Spleen (tissue), 7 donors: ENCODE measurements at regions not wholly inside any gene's neighbourhood (a gene's known extent, or its start where the extent isn't known, plus 50 kb on each side); places are given as distances from the start of the nearest gene placed in this dataset.

Experiments
- CTCF ChIP-seq, 11 experiments: fragments of 200-600 bp in 7 of 11; fragments of 450-650 bp in 4 of 11; sonication (generic) in 4 of 11; IDR thresholded peaks in 8 of 11; conservative IDR thresholded peaks in 3 of 11; 1 replicate in 7 of 11; 2 replicates in 4 of 11; pipeline versions ENCODE4 v1.4.0 to v1.8.0; 2016 to 2021; ENCODE audit warnings: antibody characterized with exemption in 11 of 11, inconsistent platforms in 4 of 11, mild to moderate bottlenecking in 1 of 11
- POLR2A ChIP-seq, 3 donors: fragments of 450-650 bp; IDR thresholded peaks; one replicate each; pipeline ENCODE4 v1.5.1; 2017; ENCODE audit warnings: antibody characterized with exemption in 3 of 3, mild to moderate bottlenecking in 1 of 3
- donor health status: DM: no; HTN: no; CAD: no; lungs with moderate emphysema.
- donor health status: DM: no; HTN: no; CAD: no.
- donor health status: DM: no; HTN: no; CAD: no.

- TF ChIP-seq CTCF (IDR thresholded peaks at IDR 0.05 in 8 of 11, conservative IDR thresholded peaks at IDR 0.05 in 3 of 11) (no peak), POLR2A (IDR thresholded peaks at IDR 0.05) (no peak)
These were observed 134.1 kb downstream of the PJA1 start for GRCh38 chrX:69031181-69031580.
